ENCODE measurements at regions not wholly inside any gene's neighbourhood (a gene's known extent, or its start where the extent isn't known, plus 50 kb on each side); places are given as distances from the start of the nearest gene placed in this dataset.
"Not testable (repeated sequence)": the region's sequence is repeated elsewhere in the genome, so short reads cannot be mapped to it uniquely, and the experiment has no call there.

DNA sequence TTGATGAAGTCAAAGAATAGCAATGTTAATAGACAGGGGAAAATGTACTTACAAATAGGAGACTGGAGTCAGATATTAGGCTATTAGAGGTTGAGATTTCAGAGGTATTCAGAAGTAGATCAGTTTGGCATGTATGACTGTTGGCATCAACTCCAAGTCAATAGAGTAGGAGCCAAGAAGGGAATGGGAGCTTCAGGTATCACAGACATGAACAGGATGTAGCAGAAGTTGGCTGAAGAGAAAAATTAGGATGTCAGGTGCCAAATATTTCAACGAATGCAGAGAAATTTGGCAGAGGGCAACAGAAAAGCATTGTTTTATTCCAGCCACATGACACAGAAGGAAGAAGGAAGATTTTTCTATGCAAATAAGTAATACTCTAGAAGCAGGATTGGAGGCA is 69.7 kb downstream of the GLYATL1 start:
- DNase-seq (ENCODE audit: low read depth), result no peak

- no peak for DNase-seq (ENCODE audit: low read depth)
Observed at GRCh38 chr11:59009661-59010060, 70.4 kb downstream of the GLYATL1 start.

DNA sequence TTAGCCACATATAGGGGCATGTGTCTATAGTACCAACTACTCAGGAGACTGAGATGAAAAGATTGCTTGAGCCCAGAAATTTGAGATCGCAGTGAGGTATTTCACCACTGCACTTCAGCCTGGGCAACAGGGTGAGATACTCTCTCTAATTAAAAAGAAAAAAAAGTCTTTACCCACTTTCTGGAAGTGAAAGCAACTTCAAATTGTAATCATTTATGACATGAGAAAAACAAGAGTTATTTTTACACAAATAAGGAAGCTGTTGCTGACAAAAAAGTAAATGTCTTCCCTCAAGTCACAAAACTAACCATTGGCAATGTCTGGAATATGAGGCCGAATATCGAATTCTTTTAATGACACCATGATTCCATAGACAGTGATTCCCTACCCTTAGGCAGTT is 71.4 kb downstream of the GLYATL1 start:
- DNase-seq (ENCODE audit: low read depth), result no peak

- DNase-seq (ENCODE audit: low read depth), result no peak
Observed at GRCh38 chr11:59011655-59012397, 72.5 kb downstream of the GLYATL1 start.

DNA sequence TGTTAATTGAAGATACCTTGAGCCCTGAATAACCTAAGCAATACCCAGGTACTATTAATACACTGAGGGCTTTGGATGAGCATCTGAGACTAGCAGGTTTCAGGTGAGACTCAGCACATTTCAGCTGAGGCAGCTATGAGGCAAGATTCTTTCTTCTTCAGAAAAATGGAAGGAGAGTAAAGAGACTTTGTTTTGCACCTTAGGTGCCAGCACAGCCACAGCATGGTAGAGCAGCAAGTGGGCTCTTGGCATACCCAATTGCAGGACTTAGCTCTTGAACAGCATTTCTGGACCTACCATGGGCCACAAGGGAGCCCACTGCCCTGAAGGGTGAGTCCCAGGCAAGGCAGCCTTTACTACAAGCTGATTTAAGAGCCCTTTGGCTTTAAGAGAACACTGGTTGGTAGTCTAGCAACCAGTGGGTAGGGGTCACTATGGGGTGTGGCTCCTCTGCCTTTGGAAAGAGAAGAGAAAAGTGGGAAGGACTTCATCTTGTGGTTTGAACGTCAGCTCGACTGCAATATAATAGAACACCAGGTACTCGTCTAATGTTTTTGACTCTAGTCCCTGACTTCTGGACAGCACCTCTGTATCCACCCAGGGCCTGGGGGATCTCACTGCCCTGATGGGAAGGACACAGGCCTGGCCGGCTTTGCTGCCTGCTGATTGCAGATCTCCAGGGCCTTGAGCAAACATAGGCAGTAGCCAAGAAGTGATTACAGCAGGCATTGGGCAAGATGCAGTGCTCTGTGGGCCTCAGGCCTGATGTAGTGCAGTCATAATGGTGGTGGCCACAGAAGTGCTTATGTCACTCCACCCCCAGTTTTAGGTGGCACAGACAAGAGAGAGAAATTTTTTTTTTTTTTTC is 73.3 kb downstream of the GLYATL1 start:
- no peak for DNase-seq (ENCODE audit: low read depth)

DNA sequence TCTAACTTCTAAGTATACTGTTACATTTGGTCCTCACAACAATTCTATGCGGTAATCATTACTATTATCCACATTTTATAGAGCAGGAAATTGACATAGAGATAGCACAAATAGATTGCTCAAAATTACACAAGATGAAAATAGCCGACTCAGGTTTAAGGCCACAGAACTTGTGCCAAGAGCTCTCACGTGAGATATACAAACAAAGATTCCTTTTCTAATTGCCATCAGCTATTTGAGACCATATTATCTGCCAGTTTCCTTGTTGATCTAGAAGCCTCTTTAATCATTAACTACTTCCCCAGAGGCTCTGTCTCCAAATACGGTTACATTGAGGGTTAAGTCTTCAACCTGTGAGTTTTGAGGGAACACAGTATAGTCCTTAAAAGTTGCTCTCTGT is 61.0 kb upstream of the GLYATL1B start:
- DNase-seq (ENCODE audit: low read depth), result peak; percentile 45

DNA sequence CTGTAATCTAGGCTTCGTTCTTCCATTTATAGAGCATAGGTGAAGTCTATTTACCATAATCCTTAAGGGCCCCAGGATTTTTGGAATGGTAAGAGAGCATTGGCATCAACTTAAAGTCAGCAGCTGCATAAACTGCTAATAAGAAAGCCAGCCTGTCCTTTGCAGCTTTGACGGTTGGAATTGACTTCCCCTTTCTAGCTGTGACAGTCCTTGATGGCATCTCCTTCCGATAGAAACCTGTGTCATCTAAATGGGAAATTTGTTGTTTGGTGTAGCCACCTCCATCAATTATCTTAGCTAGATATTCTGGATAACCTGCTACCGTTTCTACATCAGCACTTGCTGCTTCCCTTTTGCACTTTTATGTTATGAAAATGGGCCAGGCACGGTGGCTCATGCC is 58.0 kb upstream of the GLYATL1B start:
- DNase-seq (ENCODE audit: low read depth), result no peak

DNA sequence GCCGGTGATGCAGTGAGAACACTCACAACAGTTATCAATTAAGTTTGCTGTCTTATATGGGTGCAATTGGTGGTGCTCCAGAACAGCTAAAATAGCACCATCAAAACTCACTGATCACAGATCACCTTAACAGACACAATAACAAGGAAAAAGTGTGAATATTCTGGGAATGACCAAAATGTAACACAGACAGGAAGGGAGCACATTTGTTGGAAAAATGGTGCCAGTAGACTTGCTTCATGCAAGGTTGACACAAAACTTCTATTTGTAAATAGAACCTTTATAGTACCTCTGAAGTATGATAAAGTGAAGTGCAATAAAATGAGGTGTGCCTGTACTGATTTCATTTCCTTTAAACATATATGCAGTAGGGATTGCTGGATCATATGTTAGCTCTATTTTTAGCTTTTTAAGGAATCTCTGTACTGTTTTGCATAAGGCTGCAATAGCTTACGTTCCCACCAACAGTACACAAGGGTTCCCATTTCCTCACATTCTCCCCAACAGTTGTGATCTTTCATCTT is 56.7 kb upstream of the GLYATL1B start:
- DNase-seq (ENCODE audit: low read depth), result no peak

GRCh38 chr11:59030037-59030436 is 56.1 kb upstream of the GLYATL1B start:
- no peak for DNase-seq (ENCODE audit: low read depth)

GRCh38 chr11:59031746-59032145 is 54.4 kb upstream of the GLYATL1B start:
- not testable (repeated sequence) for DNase-seq (ENCODE audit: low read depth)
